ENCODE measurements at regions not wholly inside any gene's neighbourhood (a gene's known extent, or its start where the extent isn't known, plus 50 kb on each side); places are given as distances from the start of the nearest gene placed in this dataset.

DNA sequence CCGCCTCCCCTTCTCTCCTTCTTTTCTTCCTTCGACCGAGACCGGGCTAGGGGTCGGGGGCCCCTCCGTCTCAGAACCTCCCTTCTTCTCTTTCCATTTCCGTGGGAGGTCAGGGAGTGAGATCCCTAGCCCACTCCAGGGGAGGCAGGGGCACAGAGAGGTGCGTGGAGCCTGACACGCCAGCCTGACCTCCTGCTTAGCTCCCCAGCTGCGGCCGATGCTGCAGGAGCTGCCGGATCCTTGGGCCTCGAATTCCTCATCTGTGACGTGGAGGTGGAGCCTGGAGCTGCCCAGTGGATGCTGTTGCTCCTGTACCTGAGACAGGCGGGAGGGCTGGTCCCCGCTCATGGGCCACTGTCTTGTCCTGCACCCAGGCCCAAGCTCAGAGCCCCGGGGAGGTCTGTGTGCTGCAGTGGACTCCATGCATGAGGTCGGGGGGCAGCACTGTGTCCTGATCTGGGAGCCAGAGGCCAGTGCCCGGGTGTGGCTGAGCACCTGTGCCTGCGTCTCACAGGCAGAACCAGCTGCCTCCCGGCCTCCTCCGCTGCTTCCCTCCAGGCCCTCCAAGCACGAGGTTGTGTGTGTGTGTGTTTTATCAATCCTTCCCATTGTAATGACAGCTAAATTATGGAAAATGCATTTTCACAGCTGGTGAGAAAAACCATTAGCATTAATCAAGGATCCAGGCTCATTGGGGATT, 55.3 kb upstream of the TTC34 start:
- no peaks in the 10 kb centered on the region for H3K36me3 ChIP-seq
- no peak overlapping the region for H3K4me3 ChIP-seq
- no peak overlapping the region for H3K27ac ChIP-seq
- no peak for DNase-seq (ENCODE audit: low spot score in 2 of 2)
- no peaks in the 10 kb centered on the region for H3K4me1 ChIP-seq
- TF ChIP-seq, protein P1, sequence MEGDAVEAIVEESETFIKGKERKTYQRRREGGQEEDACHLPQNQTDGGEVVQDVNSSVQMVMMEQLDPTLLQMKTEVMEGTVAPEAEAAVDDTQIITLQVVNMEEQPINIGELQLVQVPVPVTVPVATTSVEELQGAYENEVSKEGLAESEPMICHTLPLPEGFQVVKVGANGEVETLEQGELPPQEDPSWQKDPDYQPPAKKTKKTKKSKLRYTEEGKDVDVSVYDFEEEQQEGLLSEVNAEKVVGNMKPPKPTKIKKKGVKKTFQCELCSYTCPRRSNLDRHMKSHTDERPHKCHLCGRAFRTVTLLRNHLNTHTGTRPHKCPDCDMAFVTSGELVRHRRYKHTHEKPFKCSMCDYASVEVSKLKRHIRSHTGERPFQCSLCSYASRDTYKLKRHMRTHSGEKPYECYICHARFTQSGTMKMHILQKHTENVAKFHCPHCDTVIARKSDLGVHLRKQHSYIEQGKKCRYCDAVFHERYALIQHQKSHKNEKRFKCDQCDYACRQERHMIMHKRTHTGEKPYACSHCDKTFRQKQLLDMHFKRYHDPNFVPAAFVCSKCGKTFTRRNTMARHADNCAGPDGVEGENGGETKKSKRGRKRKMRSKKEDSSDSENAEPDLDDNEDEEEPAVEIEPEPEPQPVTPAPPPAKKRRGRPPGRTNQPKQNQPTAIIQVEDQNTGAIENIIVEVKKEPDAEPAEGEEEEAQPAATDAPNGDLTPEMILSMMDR (IDR thresholded peaks at IDR 0.05) = no peak
- H3K9me3 ChIP-seq = no peaks in the 10 kb centered on the region
- no peaks in the 10 kb centered on the region for H3K27me3 ChIP-seq
- intact Hi-C loops (cut with DNase I) = no loop called here

GRCh38 chr1:2857521-2857920, 56.0 kb upstream of the TTC34 start:
- intact Hi-C loops (cut with DNase I) = no loop called here
- Histone ChIP-seq H3K4me3 (no peak overlapping the region), H3K36me3 (no peaks in the 10 kb centered on the region), H3K27me3 (no peaks in the 10 kb centered on the region), H3K27ac (no peak overlapping the region), H3K9me3 (no peaks in the 10 kb centered on the region), H3K4me1 (no peaks in the 10 kb centered on the region)
- no peak for DNase-seq (ENCODE audit: low spot score in 2 of 2)
- TF ChIP-seq, protein P1 (IDR thresholded peaks at IDR 0.05) = no peak

DNA sequence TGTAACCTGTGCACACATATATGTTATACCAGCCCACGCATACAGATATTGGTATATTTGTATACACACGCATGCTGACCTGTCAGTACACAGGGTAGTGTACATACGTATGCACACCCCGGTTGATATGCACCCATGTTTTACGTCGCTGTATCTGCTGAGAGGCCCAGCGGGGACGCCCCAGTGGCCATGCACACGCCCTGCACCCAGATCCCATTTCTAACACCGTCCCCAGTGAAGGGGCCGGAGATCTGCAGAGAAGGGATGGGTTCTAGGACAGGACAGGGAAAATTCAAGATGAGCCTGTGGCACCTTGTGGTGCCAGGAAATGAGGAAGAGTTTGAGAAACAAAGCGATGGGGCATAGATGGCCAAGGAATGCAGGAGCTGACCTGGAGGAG, 57.2 kb upstream of the TTC34 start:
- H3K4me1 ChIP-seq = no peaks in the 10 kb centered on the region
- H3K4me3 ChIP-seq = no peak overlapping the region
- H3K27ac ChIP-seq = no peak overlapping the region
- intact Hi-C loops (cut with DNase I) = no loop called here
- no peak for DNase-seq (ENCODE audit: low spot score in 2 of 2)
- H3K9me3 ChIP-seq = no peaks in the 10 kb centered on the region
- no peaks in the 10 kb centered on the region for H3K36me3 ChIP-seq
- TF ChIP-seq, protein P1 (IDR thresholded peaks at IDR 0.05) = no peak
- no peaks in the 10 kb centered on the region for H3K27me3 ChIP-seq

- intact Hi-C loops (cut with DNase I) = no loop called here
- TF ChIP-seq, protein P1 (IDR thresholded peaks at IDR 0.05) = no peak
- no peaks in the 10 kb centered on the region for H3K27me3 ChIP-seq
- no peak overlapping the region for H3K27ac ChIP-seq
- H3K4me1 ChIP-seq = no peaks in the 10 kb centered on the region
- H3K4me3 ChIP-seq = no peak overlapping the region
- H3K9me3 ChIP-seq = no peaks in the 10 kb centered on the region
- no peak for DNase-seq (ENCODE audit: low spot score in 2 of 2)
- no peaks in the 10 kb centered on the region for H3K36me3 ChIP-seq
Observed at GRCh38 chr1:2859219-2859880, 57.9 kb upstream of the TTC34 start.

DNA sequence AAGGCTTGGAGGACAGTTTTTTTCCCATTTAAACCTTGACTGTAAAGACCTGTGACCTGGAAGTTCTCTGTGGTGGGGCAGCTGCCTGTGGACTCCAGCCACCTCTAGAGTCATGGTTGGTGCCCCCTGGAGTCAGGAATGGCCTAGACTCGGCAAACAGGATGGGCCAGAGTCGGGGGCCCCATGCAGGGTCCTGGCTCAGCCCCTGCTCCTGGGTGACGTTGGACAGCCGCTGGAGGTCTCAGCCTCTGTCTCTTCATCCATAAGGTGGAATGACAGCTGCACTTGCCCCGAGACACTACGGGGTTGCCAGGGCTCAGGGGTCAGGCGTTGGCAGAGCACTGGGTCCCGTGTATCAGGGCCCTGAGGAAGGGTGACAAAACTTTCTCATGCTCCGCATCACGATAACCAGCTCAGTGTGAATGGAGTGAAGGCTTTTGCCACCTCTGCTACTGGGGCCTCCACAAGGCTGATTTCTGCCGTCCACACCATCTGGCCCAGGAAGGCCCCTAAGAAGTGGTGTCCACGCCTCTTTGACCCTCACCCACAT, 58.5 kb upstream of the TTC34 start:
- no peak overlapping the region for H3K27ac ChIP-seq
- no peak for DNase-seq (ENCODE audit: low spot score in 2 of 2)
- intact Hi-C loops (cut with DNase I) = no loop called here
- no peaks in the 10 kb centered on the region for H3K4me1 ChIP-seq
- TF ChIP-seq, protein P1 (IDR thresholded peaks at IDR 0.05) = no peak
- no peaks in the 10 kb centered on the region for H3K27me3 ChIP-seq
- H3K4me3 ChIP-seq = no peak overlapping the region
- no peaks in the 10 kb centered on the region for H3K9me3 ChIP-seq
- no peaks in the 10 kb centered on the region for H3K36me3 ChIP-seq
